SK-N-SH (cell line): ENCODE measurements at regions not wholly inside any gene's neighbourhood (a gene's known extent, or its start where the extent isn't known, plus 50 kb on each side); places are given as distances from the start of the nearest gene placed in this dataset.
A peak's percentile ranks its signal among the peaks of the same experiment; 100 is the strongest.

Source experiments
- MXI1 ChIP-seq: IDR thresholded peaks from 2 replicates; pipeline ENCODE4 v1.6.1; 2012; ENCODE audit warnings: mild to moderate bottlenecking, low read depth, low read length, improper control_type of control experiment
- POLR2AphosphoS5 ChIP-seq: IDR thresholded peaks from 2 replicates; pipeline ENCODE4 v1.6.1; 2012; ENCODE audit warnings: low read depth, low read length
- TF ChIP-seq, protein P1 (sequence below): fragments of 200-600 bp; sonication (generic); IDR thresholded peaks from 2 replicates; pipeline ENCODE4 v1.6.1; 2017; ENCODE audit warnings: antibody characterized with exemption, mild to moderate bottlenecking, moderate library complexity

DNA sequence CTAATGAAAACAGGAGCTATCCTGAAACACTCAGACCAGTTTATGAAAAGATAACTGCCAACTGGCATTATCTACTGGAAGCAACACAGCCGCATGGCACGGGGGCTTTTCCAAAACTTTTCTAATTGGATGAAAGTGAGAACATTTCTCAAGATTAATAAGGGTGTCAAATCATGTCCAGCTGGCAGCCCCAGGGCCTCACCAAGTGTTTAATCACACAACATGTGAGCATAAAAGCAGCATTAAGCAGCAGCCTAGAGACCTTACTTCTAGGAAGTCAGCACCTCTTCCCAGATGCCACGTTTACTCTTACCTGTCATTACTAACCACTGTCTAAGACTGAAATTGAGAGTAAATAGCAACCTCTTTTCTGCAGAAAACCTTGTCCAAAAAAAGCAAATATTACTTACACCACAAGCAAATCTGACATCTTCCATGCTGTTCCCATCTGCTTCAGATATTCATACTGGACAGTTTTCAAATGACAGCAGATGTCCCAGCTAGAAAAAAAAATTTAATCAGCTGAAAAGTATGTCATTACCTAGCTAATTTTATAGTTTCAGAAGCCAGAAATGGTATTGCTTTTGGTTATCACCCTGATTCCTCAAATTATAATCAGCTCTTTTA lies 341.5 kb upstream of the ZP4 start:
- TF ChIP-seq POLR2AphosphoS5 (no peak), MXI1 (peak; percentile 67; the same call in 1 of the 2 replicates)
- TF ChIP-seq, protein P1, sequence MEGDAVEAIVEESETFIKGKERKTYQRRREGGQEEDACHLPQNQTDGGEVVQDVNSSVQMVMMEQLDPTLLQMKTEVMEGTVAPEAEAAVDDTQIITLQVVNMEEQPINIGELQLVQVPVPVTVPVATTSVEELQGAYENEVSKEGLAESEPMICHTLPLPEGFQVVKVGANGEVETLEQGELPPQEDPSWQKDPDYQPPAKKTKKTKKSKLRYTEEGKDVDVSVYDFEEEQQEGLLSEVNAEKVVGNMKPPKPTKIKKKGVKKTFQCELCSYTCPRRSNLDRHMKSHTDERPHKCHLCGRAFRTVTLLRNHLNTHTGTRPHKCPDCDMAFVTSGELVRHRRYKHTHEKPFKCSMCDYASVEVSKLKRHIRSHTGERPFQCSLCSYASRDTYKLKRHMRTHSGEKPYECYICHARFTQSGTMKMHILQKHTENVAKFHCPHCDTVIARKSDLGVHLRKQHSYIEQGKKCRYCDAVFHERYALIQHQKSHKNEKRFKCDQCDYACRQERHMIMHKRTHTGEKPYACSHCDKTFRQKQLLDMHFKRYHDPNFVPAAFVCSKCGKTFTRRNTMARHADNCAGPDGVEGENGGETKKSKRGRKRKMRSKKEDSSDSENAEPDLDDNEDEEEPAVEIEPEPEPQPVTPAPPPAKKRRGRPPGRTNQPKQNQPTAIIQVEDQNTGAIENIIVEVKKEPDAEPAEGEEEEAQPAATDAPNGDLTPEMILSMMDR = no peak
